ENCODE measurements at regions not wholly inside any gene's neighbourhood (a gene's known extent, or its start where the extent isn't known, plus 50 kb on each side); places are given as distances from the start of the nearest gene placed in this dataset.

DNA sequence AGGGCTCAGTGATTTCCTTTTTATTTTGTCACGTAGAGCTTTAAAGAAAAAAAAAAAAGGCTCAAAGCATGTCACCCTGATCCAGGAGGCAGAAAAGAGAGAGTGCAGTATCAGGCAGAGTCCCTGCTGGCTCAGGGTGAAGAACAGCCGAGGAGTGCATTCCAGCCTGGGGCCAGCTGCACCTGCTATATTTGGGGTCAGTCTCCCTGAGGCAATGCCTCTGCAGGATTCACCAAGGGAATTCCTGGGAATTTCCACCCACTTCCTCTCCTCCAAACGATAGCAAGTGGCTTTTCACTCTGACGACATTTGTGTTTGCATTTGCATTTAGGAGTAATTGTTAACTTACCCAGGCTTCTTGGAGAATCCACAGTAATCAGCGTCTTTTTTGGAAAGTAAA lies 202.9 kb upstream of the CTNNB1 start:
- TF ChIP-seq, protein P1, sequence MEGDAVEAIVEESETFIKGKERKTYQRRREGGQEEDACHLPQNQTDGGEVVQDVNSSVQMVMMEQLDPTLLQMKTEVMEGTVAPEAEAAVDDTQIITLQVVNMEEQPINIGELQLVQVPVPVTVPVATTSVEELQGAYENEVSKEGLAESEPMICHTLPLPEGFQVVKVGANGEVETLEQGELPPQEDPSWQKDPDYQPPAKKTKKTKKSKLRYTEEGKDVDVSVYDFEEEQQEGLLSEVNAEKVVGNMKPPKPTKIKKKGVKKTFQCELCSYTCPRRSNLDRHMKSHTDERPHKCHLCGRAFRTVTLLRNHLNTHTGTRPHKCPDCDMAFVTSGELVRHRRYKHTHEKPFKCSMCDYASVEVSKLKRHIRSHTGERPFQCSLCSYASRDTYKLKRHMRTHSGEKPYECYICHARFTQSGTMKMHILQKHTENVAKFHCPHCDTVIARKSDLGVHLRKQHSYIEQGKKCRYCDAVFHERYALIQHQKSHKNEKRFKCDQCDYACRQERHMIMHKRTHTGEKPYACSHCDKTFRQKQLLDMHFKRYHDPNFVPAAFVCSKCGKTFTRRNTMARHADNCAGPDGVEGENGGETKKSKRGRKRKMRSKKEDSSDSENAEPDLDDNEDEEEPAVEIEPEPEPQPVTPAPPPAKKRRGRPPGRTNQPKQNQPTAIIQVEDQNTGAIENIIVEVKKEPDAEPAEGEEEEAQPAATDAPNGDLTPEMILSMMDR (IDR thresholded peaks at IDR 0.05; ENCODE audit: control insufficient read depth, extremely low read depth, insufficient read depth): no peak
- DNase-seq (ENCODE audit: low read depth): no peak
- H3K4me3 ChIP-seq (ENCODE audit: low read depth, low read length): no peak overlapping the region

DNA sequence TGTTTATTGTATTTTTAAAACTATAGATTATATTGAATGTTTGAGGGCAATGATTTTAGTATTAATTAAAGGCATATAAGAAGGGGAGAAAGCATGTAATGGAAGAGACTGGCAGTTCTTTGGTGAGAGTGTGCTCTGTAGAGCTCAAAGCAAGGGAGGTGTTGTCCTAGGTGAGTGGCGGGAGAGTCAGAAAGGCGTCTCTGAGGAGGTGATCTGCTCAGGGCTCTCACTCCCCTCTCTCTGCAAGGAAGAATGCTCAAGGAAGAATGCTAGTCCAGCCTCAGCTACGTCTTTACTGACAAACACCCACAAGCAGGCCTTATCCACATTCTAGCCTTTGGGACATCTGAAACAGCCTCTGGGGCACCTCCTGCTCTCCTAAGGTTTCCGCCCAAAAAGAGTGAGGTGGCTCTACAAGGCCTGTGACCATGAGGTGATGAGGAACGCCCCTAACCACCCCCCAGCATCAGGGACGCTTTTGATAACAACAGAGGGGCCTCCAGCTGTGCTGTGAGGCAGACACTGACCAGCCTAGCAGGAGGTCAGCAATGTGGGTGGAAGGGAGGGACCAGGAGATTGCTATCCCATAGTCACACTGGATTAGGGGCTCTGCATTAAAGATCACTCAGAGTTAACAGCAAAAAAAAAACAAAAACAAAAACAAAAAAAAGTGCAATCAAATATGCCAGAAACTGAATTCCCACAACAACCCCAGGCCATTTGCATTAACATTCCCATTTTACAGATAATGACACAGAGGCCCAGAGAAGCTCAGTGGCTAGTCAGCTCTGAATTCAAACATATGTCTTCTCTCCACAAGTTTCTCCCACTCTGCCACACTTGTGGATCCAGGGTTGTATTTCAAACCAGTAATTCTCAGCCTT lies 202.2 kb upstream of the CTNNB1 start:
- DNase-seq (ENCODE audit: low read depth): no peak
- TF ChIP-seq, protein P1 (IDR thresholded peaks at IDR 0.05; ENCODE audit: control insufficient read depth, extremely low read depth, insufficient read depth): no peak
- H3K4me3 ChIP-seq (ENCODE audit: low read depth, low read length): no peak overlapping the region

DNA sequence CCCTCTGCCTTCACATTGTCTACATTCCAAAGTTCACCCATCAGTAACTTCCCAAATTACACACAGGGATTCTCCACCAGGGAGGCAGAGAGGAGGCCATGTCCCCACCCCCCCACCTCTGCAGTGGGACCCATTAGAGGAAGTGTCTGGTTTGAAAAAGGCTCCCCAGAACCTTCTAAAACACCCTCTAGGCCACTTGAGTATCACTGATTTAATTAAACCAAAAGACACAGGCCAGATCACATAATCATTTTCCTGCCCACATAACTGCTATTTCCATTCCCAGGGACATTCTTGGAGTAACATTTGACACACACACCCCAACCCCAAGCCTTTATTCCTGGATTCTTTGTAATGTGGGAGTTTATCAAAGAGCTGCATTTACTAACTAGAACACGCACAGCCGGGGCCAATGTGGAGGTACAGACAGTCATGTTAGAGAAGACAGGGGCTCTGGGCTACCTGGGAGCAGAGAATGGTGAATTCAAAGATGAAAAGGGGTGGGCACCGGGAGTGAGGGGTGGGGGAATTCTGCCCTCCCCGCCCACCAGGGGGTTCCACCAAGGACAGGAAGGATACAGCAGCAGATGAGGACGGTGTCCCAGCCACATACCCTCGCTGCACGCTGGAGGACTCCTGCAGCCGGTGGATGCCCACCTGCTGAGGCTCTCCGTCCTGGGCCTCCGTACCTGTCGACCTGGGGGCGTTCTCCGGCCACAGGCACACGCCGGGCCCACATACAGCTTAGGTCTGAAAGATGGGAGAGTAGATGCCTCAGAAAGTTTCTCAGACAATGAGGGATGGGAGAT lies 201.4 kb upstream of the CTNNB1 start:
- no peak overlapping the region for H3K4me3 ChIP-seq (ENCODE audit: low read depth, low read length)
- TF ChIP-seq, protein P1 (IDR thresholded peaks at IDR 0.05; ENCODE audit: control insufficient read depth, extremely low read depth, insufficient read depth): no peak

DNA sequence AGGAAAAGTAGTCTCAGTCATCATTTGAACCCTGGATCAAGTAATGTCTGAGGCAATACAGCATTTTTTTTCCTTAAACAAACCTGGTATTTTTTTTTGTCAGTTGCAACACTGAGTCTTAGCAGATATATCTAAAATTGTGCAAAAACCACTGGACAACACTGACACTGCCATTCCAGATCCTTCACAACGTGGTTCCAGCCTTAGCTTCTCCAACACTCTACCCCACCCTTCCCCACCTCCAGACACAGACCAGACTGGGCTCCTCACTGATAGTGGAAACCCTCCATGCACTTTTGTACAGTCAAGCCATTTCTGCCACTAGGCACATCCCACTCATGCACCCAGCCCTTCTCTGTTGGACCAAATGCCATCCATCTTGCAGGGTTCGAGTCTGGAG lies 199.6 kb upstream of the CTNNB1 start:
- TF ChIP-seq, protein P1 (IDR thresholded peaks at IDR 0.05; ENCODE audit: control insufficient read depth, extremely low read depth, insufficient read depth): no peak
- DNase-seq (ENCODE audit: low read depth): no peak

More for the DNA sequence above, 201.4 kb upstream of the CTNNB1 start:
- no peak for DNase-seq (ENCODE audit: low read depth)

DNA sequence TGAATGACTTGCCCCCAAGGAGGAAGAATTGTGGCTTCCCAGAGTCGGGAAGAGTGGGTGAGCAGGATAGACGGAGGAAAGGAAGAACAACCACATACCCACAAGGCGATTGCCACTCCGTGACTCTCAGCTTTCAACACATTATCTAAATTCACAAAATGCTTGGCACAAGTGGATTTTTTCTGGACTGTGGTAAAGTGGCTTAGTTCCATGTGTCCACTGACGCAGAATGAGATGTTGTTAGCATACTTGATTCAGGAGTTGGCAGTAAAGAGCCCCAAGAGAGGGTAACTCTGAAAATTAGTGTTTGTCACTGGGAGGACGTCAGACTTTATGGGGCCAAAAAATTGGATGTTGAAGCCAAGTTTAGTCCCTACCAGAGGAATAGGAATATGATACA lies 198.8 kb upstream of the CTNNB1 start:
- TF ChIP-seq, protein P1 (IDR thresholded peaks at IDR 0.05; ENCODE audit: control insufficient read depth, extremely low read depth, insufficient read depth): no peak
- no peak for DNase-seq (ENCODE audit: low read depth)
- no peak overlapping the region for H3K4me3 ChIP-seq (ENCODE audit: low read depth, low read length)

More for the DNA sequence above, 199.6 kb upstream of the CTNNB1 start:
- H3K4me3 ChIP-seq (ENCODE audit: low read depth, low read length): no peak overlapping the region

DNA sequence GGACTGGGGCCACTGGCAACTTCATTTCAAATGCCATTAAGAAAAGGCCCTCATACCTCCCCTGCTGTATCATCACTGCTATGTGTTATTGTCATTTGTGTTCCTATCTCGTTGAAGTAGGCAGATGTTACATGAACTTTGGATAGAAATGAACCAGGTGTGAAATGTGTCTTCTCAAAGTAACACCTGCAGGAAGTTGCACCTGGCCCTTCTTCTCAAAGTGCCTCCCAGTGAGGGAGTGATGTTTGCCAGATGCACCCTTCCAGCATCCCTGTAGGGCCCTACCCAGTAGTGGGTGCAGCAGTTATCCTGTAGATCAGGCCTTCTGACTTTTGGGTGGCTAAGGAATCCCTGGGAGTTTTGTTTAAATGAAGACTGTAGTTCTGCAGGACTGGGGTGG lies 197.7 kb upstream of the CTNNB1 start:
- no peak overlapping the region for H3K4me3 ChIP-seq (ENCODE audit: low read depth, low read length)
- DNase-seq (ENCODE audit: low read depth): no peak
- TF ChIP-seq, protein P1 (IDR thresholded peaks at IDR 0.05; ENCODE audit: control insufficient read depth, extremely low read depth, insufficient read depth): no peak
